ENCODE measurements at regions not wholly inside any gene's neighbourhood (a gene's known extent, or its start where the extent isn't known, plus 50 kb on each side); places are given as distances from the start of the nearest gene placed in this dataset.

GRCh38 chr9:16121601-16122286, 568.9 kb downstream of the CCDC171 start:
- H4K20me1 ChIP-seq (ENCODE audit: insufficient read depth, low read length), result no peaks in the 10 kb centered on the region
- H3K4me1 ChIP-seq (ENCODE audit: insufficient read depth, low read length, poor library complexity, severe bottlenecking), result no peaks in the 10 kb centered on the region
- H3K9me2 ChIP-seq (ENCODE audit: insufficient read depth, low read length), result no peaks in the 10 kb centered on the region
- no peak for DNase-seq (ENCODE audit: low spot score)
- no peak overlapping the region for H2AFZ ChIP-seq (ENCODE audit: low read length)
- BruUV-seq (replicated peaks), result no TSS peak
- no peak overlapping the region for H3K4me2 ChIP-seq (ENCODE audit: low read length)
- TF ChIP-seq EZH2phosphoT487 (IDR thresholded peaks at IDR 0.05; ENCODE audit: borderline replicate concordance, low read depth, low read length) (no peak), CTCF (conservative IDR thresholded peaks at IDR 0.05; ENCODE audit: low read length) (no peak)
- H3K79me2 ChIP-seq (ENCODE audit: insufficient read depth, low read depth, low read length), result no peaks in the 10 kb centered on the region
- no peak overlapping the region for H3K4me3 ChIP-seq (ENCODE audit: low read depth, low read length, poor library complexity, severe bottlenecking)
- H3K36me3 ChIP-seq (ENCODE audit: insufficient read depth, low read length), result no peaks in the 10 kb centered on the region
- intact Hi-C loops (cut with micrococcal nuclease; ENCODE audit: unreplicated experiment), result no loop called here
- H3K27ac ChIP-seq (ENCODE audit: low read depth, low read length, poor library complexity, severe bottlenecking), result no peak overlapping the region
- POLR2A ChIA-PET, result interaction anchor here (1.1 kb wide), 1 partner anchor 19 kb away, joined by 3 read pairs; no protein-coding TSS in a partner anchor
- CTCF ChIA-PET (ENCODE audit: unreplicated experiment), result no interaction called here
- no peaks in the 10 kb centered on the region for H3K9me3 ChIP-seq (ENCODE audit: low read length)

- Histone ChIP-seq H3K4me1 (ENCODE audit: insufficient read depth, low read length, poor library complexity, severe bottlenecking) (no peaks in the 10 kb centered on the region), H3K79me2 (ENCODE audit: insufficient read depth, low read depth, low read length) (no peaks in the 10 kb centered on the region), H3K4me2 (ENCODE audit: low read length) (no peak overlapping the region), H2AFZ (ENCODE audit: low read length) (no peak overlapping the region), H3K36me3 (ENCODE audit: insufficient read depth, low read length) (no peaks in the 10 kb centered on the region), H3K9me2 (ENCODE audit: insufficient read depth, low read length) (no peaks in the 10 kb centered on the region), H4K20me1 (ENCODE audit: insufficient read depth, low read length) (no peaks in the 10 kb centered on the region), H3K9me3 (ENCODE audit: low read length) (no peaks in the 10 kb centered on the region), H3K4me3 (ENCODE audit: low read depth, low read length, poor library complexity, severe bottlenecking) (no peak overlapping the region), H3K27ac (ENCODE audit: low read depth, low read length, poor library complexity, severe bottlenecking) (no peak overlapping the region)
- POLR2A ChIA-PET, result no interaction called here
- no peak for TF ChIP-seq CTCF (conservative IDR thresholded peaks at IDR 0.05; ENCODE audit: low read length)
- TF ChIP-seq EZH2phosphoT487 (IDR thresholded peaks at IDR 0.05; ENCODE audit: borderline replicate concordance, low read depth, low read length), result no peak
- intact Hi-C loops (cut with micrococcal nuclease; ENCODE audit: unreplicated experiment), result no loop called here
- CTCF ChIA-PET (ENCODE audit: unreplicated experiment), result no interaction called here
- BruUV-seq (replicated peaks), result no TSS peak
- no peak for DNase-seq (ENCODE audit: low spot score)
Measured at GRCh38 chr9:16125629-16126028, 572.8 kb downstream of the CCDC171 start.

GRCh38 chr9:16126042-16126441, 573.2 kb downstream of the CCDC171 start:
- Histone ChIP-seq H3K9me2 (ENCODE audit: insufficient read depth, low read length) (no peaks in the 10 kb centered on the region), H3K4me3 (ENCODE audit: low read depth, low read length, poor library complexity, severe bottlenecking) (no peak overlapping the region), H3K4me1 (ENCODE audit: insufficient read depth, low read length, poor library complexity, severe bottlenecking) (no peaks in the 10 kb centered on the region), H3K27ac (ENCODE audit: low read depth, low read length, poor library complexity, severe bottlenecking) (no peak overlapping the region), H4K20me1 (ENCODE audit: insufficient read depth, low read length) (no peaks in the 10 kb centered on the region), H2AFZ (ENCODE audit: low read length) (no peak overlapping the region), H3K4me2 (ENCODE audit: low read length) (no peak overlapping the region), H3K36me3 (ENCODE audit: insufficient read depth, low read length) (no peaks in the 10 kb centered on the region), H3K9me3 (ENCODE audit: low read length) (no peaks in the 10 kb centered on the region), H3K79me2 (ENCODE audit: insufficient read depth, low read depth, low read length) (no peaks in the 10 kb centered on the region)
- no TSS peak for BruUV-seq (replicated peaks)
- ChIA-PET CTCF (ENCODE audit: unreplicated experiment) (no interaction called here), POLR2A (no interaction called here)
- TF ChIP-seq CTCF (conservative IDR thresholded peaks at IDR 0.05; ENCODE audit: low read length) (no peak), EZH2phosphoT487 (IDR thresholded peaks at IDR 0.05; ENCODE audit: borderline replicate concordance, low read depth, low read length) (no peak)
- DNase-seq (ENCODE audit: low spot score), result no peak
- intact Hi-C loops (cut with micrococcal nuclease; ENCODE audit: unreplicated experiment), result no loop called here
